ENCODE measurements at regions not wholly inside any gene's neighbourhood (a gene's known extent, or its start where the extent isn't known, plus 50 kb on each side); places are given as distances from the start of the nearest gene placed in this dataset.

- TF ChIP-seq, protein P1, sequence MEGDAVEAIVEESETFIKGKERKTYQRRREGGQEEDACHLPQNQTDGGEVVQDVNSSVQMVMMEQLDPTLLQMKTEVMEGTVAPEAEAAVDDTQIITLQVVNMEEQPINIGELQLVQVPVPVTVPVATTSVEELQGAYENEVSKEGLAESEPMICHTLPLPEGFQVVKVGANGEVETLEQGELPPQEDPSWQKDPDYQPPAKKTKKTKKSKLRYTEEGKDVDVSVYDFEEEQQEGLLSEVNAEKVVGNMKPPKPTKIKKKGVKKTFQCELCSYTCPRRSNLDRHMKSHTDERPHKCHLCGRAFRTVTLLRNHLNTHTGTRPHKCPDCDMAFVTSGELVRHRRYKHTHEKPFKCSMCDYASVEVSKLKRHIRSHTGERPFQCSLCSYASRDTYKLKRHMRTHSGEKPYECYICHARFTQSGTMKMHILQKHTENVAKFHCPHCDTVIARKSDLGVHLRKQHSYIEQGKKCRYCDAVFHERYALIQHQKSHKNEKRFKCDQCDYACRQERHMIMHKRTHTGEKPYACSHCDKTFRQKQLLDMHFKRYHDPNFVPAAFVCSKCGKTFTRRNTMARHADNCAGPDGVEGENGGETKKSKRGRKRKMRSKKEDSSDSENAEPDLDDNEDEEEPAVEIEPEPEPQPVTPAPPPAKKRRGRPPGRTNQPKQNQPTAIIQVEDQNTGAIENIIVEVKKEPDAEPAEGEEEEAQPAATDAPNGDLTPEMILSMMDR (conservative IDR thresholded peaks at IDR 0.05 in 1 of 2, IDR thresholded peaks at IDR 0.05 in 1 of 2; ENCODE audit: extremely low read depth in 1 of 2, insufficient read depth in 1 of 2, low read depth in 1 of 2, low read length in 2 of 2), result no peak
- no peak for TF ChIP-seq EZH2 (IDR thresholded peaks at IDR 0.05; ENCODE audit: borderline replicate concordance, low read length)
These were observed 742.5 kb downstream of the NXPH1 start for GRCh38 chr7:9175871-9176270.

All from mammary epithelial cell (primary cell).